GM18511 (cell line): ENCODE measurements at regions not wholly inside any gene's neighbourhood (a gene's known extent, or its start where the extent isn't known, plus 50 kb on each side); places are given as distances from the start of the nearest gene placed in this dataset.

Source experiments
- ATAC-seq: cut with Tn5 transposase; IDR thresholded peaks from one replicate; pipeline ENCODE4 v1.9.1; 2021; ENCODE audit warnings: mild to moderate bottlenecking, moderate library complexity; ENCODE audit not compliant: unreplicated experiment

DNA sequence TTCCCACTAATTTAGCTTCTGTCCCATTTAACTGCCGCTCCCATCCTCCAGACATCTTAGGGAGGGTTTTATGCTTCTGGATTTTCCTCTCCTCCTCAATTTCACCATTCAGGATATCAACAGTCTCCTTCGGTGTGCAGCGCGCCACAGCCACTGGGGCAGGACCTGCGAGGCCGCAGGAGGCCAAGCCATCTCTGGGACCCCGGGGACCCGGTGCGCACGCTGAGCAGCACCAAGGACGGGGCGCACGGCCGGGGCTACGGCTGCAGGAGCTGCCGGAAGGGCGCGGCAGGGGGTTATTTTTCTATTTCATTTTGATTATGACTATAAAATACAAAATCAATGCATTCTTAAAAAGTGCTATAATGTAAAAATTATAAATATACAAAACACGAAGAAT, 1238.4 kb upstream of the NCAM2 start:
- no peak for ATAC-seq

DNA sequence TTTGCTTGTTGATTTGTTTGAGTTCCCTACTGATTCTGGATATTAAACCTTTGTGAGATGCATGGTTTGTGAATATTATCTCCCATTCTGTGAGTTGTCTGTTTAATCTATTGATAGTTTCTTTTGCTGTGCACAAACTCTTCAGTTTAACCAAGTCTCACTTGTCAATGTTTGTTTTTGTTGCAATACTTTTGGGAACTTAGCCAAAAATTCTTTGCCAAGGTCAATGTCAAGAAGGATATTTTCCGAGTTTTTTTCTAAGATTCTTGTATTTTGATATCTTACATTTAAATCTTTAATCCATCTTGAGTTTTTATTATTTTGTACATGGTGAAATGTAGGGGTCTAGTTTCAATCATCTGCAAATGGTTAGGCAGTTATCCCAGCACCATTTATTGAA, 1230.7 kb upstream of the NCAM2 start:
- ATAC-seq, result no peak

DNA sequence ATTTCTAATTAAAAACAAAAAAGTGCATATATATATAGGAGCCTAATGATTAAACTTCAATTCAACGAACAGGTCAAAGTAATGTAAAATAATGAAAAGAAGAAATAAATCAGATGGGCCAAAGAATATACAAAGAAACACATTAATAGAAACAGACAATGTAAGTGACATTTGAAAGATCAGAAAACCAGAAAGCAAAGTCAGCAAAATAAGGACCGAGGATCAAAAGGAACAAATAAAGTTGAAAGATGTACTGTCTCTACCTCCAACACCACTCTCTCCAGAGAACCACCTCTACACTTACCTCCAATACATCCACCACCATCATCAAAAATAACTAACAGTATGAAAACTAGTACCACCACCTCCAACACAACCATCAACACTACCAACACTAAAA, 1226.3 kb upstream of the NCAM2 start:
- no peak for ATAC-seq

DNA sequence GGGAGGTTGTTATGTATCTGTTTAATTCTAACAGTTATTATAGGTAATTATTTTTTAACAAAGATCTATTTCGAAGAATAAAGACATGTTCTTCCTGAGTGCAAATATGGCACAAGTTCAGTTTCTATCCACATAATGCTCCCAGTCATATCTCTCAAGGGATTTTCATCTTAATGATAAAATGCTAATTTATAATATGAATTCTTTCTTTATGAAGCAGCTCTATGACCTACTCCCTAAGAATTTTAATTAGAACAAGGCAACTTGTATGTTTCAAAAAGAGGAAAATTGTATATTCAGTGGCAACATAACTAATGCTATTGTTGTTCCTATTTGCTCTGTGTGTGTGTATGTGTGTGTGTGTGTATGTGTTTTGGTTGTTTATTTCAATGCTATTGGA, 1222.1 kb upstream of the NCAM2 start:
- ATAC-seq, result no peak

DNA sequence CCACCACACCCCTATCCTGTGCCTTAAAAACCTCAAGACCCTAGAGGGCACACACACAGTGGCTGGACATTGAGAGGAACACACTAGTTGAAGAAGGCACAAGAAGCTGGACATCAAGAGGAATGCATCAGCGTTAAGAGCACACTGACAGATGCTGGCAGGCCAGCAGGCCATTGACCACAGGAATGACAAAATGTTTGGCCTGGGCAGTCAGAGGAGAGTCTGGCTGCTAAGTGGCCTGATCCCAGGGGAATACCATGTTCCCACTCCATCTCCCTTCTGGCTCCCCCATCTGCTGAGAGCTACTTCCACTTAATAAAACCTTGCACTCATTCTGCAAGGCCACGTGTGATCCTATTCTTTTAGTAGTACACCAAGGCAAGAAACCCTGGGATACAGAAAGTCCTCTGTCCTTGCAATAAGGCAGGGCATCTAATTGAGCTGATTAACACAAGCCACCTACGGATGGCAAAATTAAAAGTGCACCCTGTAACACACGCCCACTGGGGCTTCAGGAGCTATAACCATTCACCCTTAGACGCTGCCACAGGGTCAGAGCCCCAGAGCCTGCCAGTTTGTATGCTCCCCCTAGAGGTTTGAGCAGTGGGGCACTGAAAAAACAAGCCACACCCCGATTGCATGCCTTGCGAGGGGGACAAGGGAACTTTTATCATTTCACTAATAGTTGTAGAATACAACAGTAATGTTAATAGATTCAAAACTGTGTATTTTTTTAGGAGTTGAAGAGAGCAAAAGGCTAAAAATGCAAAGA, 1216.1 kb upstream of the NCAM2 start:
- ATAC-seq, result no peak

DNA sequence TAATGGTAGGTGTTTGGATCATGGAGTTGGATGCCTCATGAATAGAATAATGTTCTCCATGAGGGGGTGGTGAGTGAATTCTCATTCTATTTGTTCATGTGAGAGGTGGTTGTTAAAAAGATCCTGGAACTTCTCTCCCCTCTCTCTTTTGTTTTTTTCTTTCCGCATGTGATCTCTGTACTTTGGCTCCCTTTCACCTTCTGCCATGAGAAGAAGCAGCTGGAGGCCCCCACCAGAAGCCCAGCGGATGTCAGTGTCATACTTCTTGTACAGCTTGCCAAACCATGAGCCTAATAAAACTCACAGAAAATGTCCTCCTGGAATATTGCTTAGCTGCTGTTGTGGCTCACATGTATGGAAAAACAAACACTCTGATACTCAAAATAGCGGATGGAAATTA, 1212.3 kb upstream of the NCAM2 start:
- ATAC-seq, result no peak

DNA sequence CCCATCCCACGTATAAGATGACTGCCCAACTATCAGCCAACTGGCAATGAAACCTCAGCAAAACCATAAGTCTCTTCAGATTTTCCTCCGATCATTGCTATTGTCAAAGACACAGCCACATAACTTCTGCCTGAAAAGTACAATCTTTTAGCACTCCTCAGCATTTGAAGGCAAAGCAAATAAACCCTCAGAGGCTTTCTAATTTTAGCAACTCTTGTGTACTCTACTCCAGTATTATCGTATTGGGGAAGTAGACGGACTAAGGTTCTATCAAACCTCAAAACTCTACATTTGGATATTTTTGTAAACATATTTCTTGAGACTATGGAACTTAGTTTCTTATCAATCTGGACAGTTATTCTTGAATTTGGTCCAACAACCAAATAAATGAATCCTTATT, 1206.2 kb upstream of the NCAM2 start:
- no peak for ATAC-seq

DNA sequence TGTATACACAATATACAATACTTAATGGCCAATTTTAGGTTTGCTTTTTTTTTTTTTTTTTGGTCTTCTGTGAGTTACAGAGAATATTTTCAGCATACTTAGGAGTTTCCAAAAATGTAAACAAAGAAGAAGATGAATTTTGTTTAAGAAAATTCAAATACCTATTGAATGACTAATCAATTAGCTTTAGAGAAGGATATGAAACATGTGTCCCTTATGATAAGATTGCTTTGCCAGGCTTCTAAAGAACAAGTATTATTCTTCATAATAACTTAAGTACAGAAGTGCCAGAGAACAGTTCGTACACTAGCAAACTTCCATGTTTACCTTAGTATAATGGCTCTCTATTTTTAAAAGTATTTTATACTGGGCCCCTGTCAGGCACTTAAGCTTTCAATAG, 1191.0 kb upstream of the NCAM2 start:
- no peak for ATAC-seq

DNA sequence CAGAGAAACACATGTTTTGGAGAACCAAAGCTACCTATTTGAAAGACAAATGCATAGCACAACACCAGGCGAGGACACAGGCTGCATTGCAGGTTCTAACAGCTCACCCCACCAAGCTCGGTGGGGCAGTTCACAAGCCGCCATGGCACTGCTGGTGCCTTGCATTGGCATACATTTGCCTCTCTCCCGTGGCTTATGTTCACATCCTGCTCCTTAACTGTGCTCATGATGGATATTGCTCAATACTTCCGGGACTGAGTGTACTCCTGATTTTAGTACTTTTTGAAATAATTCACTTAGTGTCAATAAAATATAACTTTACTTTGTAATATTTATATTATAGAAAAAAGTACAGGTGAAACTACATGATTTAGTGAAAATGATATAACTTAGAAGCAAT, 1187.4 kb upstream of the NCAM2 start:
- ATAC-seq, result no peak

DNA sequence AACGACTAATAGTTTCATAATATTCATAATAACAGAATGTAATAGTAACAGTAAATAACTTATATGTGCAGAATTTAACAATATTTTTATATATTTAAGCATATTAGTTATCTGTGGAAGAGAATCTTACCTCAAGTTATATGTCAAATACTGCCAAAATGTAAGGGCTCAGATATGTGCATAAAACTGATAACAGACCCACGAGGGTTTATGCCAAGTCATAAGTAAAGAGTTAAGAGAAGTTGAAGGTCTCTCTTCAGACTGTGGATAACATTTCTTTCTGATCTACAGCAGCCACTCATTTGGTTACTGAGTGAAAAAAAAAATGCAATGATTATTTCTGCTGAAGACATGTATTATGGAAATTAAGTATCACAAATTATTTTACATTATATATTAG, 1167.8 kb upstream of the NCAM2 start:
- no peak for ATAC-seq

DNA sequence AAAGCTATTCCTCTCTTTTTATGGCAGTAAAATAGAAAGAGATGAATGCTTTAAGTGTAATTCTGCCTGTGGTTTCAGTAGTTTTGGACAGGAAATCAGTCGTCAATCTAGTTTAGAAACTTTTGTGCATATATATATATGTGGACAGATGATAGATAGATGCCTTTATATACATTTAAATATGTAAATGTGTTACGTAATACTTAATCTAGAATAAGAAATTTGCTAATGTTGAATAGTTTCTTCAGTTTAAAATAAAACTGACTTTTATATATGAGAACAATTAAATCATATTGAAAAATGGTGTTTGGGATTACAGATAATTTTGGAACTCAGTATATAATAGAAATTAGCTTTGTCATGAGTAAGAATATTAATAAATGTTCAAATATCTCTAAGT, 1165.7 kb upstream of the NCAM2 start:
- ATAC-seq, result no peak

DNA sequence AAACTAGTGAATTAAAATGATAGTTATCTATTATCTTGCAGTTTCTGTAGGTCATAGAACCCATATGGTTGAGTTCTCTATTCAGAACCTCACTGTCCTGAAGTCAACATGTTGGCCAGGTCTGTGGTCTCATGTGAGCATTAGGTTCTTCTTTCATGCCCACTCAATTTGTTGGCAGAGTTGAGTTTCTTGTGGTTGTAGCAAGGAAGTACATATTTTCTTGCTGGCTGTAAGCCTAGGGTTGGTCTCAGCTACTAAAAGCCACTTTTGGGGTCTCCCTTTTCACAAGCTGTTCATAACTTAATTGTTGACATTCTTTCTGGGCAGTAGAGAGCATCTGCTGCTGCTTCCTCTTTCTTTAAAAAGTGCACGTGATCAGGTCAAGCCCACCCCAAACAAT, 1165.1 kb upstream of the NCAM2 start:
- ATAC-seq, result no peak

DNA sequence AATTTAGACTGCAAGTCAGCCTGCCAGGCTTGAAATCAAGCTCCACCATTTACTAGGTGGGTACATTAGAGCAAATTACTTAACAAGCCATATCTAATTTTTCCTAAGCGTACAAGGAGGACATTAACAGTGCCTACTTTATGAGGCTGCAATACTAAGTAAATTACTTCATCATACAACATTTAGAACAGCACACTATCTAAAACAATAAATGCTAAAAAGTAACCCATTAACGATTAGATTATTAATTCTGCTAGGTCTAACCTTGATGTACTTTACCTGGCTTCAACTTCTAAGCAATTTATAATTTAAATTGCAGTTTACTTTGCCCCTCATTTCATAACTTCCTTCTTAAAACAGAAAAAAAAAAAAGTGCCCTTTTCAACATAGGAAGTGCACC, 1155.6 kb upstream of the NCAM2 start:
- no peak for ATAC-seq

DNA sequence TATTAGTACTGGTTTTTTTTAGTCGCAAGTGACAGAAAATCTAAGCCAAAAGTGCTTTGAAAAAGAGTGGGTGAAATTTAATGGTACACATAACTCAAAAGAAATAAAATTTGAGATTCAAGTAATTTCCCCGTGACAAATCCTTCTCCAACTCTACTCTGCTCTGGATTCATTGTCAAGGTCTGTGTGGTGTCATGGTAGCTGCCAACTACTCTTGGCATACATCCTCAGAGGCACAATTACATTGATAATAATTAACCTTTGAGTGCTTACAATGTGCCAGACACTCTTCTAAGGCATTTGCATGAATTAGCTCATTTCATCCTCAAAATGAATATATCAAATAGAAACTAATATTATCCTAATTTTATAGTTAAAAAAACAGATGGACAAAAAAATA, 1153.9 kb upstream of the NCAM2 start:
- ATAC-seq, result no peak

DNA sequence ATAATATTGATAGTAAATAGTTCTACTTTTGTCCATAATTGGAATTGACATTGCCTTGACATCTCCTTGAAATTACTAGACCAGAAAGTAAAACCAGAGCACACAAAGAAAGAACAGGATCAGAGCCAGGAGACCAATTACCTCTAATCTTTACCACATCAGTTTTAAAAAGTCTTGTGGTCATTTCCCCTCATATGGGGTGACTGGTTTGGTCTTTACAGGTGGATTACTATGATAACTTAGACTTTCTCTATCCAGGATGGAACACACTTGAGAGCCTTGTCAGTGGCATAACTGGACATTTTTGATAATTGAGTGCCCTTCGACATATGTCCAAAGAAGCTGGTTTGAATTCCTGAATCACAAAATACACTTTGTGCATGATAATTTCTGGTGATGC, 1148.1 kb upstream of the NCAM2 start:
- no peak for ATAC-seq

DNA sequence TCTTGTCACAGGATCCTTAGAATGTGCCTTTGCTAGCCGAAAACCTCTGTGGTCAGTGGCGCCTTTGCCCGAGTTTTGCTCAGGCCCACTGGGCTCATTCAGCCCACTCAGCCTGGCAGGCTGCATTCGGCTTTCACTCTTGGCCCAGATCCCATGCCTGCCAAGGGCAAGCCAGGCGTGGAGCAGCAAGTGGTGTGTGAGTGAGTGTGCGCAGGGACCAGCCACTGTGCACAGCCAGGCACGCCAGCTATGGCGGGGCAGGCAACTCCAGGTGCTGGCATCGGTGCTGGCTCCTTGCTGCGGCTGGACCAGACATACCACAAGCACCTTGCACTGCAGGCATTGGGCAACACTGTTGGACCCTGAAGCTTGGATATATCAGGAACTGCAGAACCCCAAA, 1145.1 kb upstream of the NCAM2 start:
- ATAC-seq, result no peak

DNA sequence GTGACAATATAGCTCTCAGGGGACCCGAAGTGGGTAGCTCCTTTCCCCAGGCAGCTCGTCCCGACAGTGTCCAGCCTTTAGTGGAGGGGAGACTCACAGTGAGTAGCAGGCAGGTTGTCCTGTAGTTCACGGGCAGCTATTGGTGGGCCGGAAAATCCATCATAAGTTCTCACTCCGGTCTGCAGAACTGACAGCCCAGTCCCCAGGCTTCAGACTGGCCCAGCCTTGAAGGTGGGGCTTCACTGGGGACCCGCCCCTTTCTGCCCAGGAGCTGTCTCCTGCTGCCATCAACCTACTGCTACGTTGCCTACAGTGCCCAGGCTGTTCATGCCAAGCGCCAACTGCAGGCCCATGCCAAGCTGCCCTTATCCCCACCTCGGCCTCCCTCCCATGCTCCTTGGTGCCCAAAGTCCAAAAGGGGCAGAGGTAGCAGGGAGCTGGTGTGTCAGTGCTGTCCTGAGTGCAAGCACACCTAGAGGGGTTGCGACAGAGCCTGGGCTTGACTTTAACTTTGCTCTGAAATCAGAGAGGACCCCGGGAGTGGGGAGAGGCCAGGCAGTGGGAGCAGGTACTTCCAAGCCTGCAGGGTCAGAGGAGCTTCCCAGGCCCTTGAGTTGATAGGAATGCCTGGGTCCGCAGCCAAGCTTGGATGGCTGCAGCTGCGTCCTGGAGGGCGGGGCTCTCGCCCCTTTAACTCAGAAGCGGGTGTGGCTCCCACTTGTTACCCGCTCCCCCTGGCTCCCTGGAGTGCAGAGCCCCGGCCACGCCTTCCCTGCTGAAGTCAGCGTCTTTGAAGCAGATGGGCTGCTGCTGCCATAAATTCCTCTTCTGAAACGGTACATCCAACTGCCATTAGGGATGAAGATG, 1144.3 kb upstream of the NCAM2 start:
- no peak for ATAC-seq

DNA sequence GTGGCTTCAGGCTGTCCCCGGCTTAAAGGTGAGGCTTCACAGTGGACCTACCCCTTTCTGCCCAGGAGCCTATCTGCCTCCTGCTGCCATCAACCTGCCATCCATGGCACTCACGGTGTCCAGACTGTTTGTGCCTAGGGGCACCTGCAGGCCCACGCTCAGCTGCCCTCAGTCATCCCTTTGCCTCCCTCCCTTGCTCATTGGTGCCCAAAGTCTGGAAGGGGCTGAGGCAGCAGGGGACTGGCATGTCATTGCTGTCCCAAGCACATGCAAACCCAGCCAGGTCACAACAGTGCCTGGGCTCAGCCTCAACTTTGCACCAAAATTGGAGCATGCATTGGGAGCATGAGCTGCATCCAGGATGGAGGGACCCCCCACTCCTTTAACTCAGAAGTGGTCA, 1142.7 kb upstream of the NCAM2 start:
- ATAC-seq, result no peak

DNA sequence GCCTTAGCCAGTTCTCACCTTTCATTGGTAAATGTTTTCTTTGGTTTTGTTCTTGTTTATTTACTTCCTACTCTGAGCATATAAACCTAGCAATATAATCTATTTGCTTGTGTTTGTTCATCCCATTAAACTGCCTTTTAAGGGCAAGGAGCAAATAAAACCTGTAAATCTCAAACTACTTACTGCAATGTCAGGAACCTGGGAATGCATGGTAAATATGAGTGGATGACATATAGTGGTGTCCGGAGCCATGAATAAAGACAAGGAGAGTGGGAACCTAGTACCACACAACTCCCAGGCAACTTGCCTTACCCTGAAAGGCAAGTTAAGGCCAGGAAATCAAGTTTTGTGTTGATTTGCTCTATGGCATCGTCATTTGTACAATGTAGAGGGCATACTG, 1133.7 kb upstream of the NCAM2 start:
- no peak for ATAC-seq

DNA sequence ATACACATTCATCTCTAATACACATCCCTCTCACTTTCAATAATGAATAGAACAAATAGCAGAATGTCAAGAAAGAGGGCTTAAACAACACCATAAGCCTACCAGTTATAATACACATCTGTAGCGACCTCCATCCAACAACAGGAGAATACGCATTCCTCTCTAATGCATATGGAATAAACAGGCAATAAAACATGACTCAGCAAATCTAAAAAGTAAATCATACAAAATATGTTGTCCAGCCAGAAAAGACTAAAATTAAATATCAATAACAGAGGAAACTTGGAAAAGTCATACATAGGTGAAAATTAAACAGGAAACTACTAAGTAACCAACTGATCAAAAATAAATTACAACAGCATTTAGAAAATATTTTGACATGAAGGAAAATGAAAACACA, 1127.5 kb upstream of the NCAM2 start:
- no peak for ATAC-seq

DNA sequence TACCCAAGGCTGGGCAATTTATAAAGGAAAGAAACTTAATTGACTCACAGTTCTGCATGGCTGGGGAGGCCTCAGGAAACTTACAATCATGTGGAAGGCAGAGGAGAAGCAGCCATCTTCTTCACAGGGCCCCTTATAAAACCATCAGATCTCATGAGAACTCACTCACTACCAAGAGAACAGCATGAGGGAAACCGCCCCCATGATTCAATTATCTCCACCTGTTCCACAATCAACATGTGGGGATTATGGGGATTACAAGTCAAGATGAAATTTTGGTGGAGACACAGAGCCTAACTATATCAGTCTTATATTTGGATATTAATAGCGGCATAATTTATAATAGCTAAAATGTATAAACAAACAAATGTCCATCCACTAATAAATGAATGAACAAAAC, 1123.7 kb upstream of the NCAM2 start:
- ATAC-seq, result no peak

DNA sequence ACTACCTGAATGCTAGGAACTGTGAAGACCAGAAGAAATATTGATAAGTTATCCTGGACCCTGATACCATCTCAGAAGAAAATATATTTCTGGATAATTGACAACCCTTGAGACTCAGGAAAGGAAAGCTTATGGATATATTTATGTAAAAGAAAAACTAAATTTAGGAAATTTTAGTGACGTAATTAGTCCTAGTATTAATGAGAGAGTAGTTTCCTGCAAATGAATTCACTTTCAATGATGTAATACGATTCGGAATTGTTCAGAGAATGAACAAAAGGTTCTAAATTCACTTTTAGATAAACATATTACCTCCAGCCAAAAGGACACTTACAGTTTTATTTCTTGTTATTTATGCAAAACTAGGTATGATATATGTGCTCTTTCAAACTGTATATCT, 1120.1 kb upstream of the NCAM2 start:
- no peak for ATAC-seq
